Testis (tissue), 2 donors: ENCODE measurements at regions not wholly inside any gene's neighbourhood (a gene's known extent, or its start where the extent isn't known, plus 50 kb on each side); places are given as distances from the start of the nearest gene placed in this dataset.

Experiments
- POLR2A ChIP-seq: fragments of 450-650 bp; IDR thresholded peaks from one replicate; pipeline ENCODE4 v1.6.1; 2017; ENCODE audit warnings: antibody characterized with exemption, mild to moderate bottlenecking, moderate library complexity
- TF ChIP-seq, protein P1 (sequence below), 3 experiments: fragments of 450-650 bp in 2 of 3; fragments of 200-600 bp in 1 of 3; sonication (generic) in 1 of 3; IDR thresholded peaks; one replicate each; pipeline ENCODE4 v1.5.1; 2016 to 2019; ENCODE audit warnings: antibody characterized with exemption in 3 of 3, mild to moderate bottlenecking in 2 of 3, moderate library complexity in 1 of 3

DNA sequence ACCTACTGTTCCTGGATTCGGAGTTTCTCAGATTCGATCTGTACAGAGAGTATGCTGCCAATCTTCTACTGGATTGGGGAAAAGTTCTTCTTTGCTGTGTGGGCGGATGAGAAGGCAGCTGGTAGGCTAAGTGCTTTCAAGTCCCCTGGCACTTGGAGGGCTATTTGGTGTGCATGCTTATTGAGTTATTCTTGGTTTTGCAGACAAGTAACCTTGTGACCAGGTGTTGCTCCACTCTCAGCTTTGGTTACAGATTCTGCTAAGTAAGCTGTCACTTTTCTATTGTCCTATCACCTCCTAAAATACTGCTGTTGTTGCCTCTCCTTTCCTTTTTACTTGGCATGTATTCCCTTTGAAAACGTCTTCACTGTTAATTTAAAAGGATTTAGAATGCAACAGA lies 1375.1 kb upstream of the LRRTM3 start:
- TF ChIP-seq, protein P1, sequence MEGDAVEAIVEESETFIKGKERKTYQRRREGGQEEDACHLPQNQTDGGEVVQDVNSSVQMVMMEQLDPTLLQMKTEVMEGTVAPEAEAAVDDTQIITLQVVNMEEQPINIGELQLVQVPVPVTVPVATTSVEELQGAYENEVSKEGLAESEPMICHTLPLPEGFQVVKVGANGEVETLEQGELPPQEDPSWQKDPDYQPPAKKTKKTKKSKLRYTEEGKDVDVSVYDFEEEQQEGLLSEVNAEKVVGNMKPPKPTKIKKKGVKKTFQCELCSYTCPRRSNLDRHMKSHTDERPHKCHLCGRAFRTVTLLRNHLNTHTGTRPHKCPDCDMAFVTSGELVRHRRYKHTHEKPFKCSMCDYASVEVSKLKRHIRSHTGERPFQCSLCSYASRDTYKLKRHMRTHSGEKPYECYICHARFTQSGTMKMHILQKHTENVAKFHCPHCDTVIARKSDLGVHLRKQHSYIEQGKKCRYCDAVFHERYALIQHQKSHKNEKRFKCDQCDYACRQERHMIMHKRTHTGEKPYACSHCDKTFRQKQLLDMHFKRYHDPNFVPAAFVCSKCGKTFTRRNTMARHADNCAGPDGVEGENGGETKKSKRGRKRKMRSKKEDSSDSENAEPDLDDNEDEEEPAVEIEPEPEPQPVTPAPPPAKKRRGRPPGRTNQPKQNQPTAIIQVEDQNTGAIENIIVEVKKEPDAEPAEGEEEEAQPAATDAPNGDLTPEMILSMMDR (IDR thresholded peaks at IDR 0.05), result no peak
- no peak for TF ChIP-seq POLR2A
